Right lobe of liver (tissue), 6 donors: ENCODE measurements at regions not wholly inside any gene's neighbourhood (a gene's known extent, or its start where the extent isn't known, plus 50 kb on each side); places are given as distances from the start of the nearest gene placed in this dataset.

Experiments used
- ATAC-seq, 4 donors: fragments of 200-7000 bp; cut with Tn5 transposase; one replicate each; pipeline ENCODE4 v1.9.1; 2020; ENCODE audit warnings: mild to moderate bottlenecking in 4 of 4, moderate library complexity in 4 of 4
- DNase-seq, 3 donors: peaks; one replicate each; pipeline ENCODE4 v3.0.0-alpha.2; 2020
- H3K27ac ChIP-seq, 3 donors: fragments of 200-600 bp; one replicate each; pipeline ENCODE4 v1.8.0; 2022
- H3K27me3 ChIP-seq, 2 donors: fragments of 200-600 bp; one replicate each; pipeline ENCODE4 v1.8.0; 2022
- H3K36me3 ChIP-seq, 4 donors: fragments of 200-600 bp; sonication (generic) in 1 of 4; one replicate each; pipeline versions ENCODE4 v1.5.1 to v1.8.0; 2017 to 2022; ENCODE audit warnings: control low read depth in 1 of 4
- H3K4me1 ChIP-seq, 4 donors: fragments of 200-600 bp; sonication (generic) in 1 of 4; one replicate each; pipeline versions ENCODE4 v1.5.1 to v1.8.0; 2017 to 2022; ENCODE audit warnings: control low read depth in 1 of 4
- H3K4me3 ChIP-seq, 3 donors: fragments of 200-600 bp; one replicate each; pipeline ENCODE4 v1.8.0; 2022
- H3K9me3 ChIP-seq, 4 donors: fragments of 200-600 bp; sonication (generic) in 1 of 4; one replicate each; pipeline versions ENCODE4 v1.5.1 to v1.8.0; 2017 to 2022; ENCODE audit warnings: control low read depth in 1 of 4
- CTCF ChIP-seq, 4 donors: fragments of 200-600 bp in 3 of 4; fragments of 450-650 bp in 1 of 4; IDR thresholded peaks; one replicate each; pipeline versions ENCODE4 v1.5.1 to v1.8.0; 2016 to 2022; ENCODE audit warnings: antibody characterized with exemption in 4 of 4, mild to moderate bottlenecking in 2 of 4
- POLR2A ChIP-seq: fragments of 450-650 bp; IDR thresholded peaks from one replicate; pipeline ENCODE4 v1.6.1; 2017; ENCODE audit warnings: antibody characterized with exemption, mild to moderate bottlenecking
- WGBS: methylation state at CpG from one replicate; pipeline ENCODE4 v1.1.6; 2018; ENCODE audit warnings: low coverage, low lambda C conversion rate; ENCODE audit not compliant: insufficient coverage; ENCODE audit errors: missing lambda C conversion rate; 5-methylcytosine and 5-hydroxymethylcytosine counted together
- intact Hi-C, 2 donors: fragments of 100-400 bp; cut with DNase I; formaldehyde crosslinking; loops; one replicate each; pipeline versions ENCODE4 v1.11.2 to v1.14.1; 2022
- donor health status: DM: no; HTN: yes; CAD: no.
- donor health status: DM: no; HTN: no; CAD: no.
- donor health status: DM: no; HTN: no; CAD: no.
- donor health status: DM: no; HTN: yes; CAD: no.
- donor health status: DM: no; HTN: yes; CAD: no.

- TF ChIP-seq POLR2A (no peak), CTCF (IDR thresholded peaks at IDR 0.05) (no peak)
- H3K27me3 ChIP-seq = no peaks in the 10 kb centered on the region
These were observed 139.5 kb downstream of the KIF18A start for GRCh38 chr11:27968461-27968860.

GRCh38 chr11:27965559-27965958 is 142.4 kb downstream of the KIF18A start:
- no peak for ATAC-seq
- Histone ChIP-seq H3K36me3 (no peaks in the 10 kb centered on the region), H3K27ac (no peak overlapping the region), H3K9me3 (no peaks in the 10 kb centered on the region), H3K27me3 (no peaks in the 10 kb centered on the region), H3K4me3 (no peak overlapping the region), H3K4me1 (no peaks in the 10 kb centered on the region)
- TF ChIP-seq POLR2A (no peak), CTCF (IDR thresholded peaks at IDR 0.05) (no peak)
- 56% methylated on average over 3 of the region's 3 CpGs for WGBS
- no peak for DNase-seq
- intact Hi-C loops = no loop called here

More at GRCh38 chr11:27968461-27968860, 139.5 kb downstream of the KIF18A start:
- H3K4me3 ChIP-seq = no peak overlapping the region
- H3K9me3 ChIP-seq = no peaks in the 10 kb centered on the region
- WGBS = 24% methylated on average over 2 of the region's 2 CpGs
- intact Hi-C loops = no loop called here
- DNase-seq (no peak), ATAC-seq (no peak)
- H3K4me1 ChIP-seq = no peaks in the 10 kb centered on the region
- H3K36me3 ChIP-seq = no peaks in the 10 kb centered on the region
- no peak overlapping the region for H3K27ac ChIP-seq

GRCh38 chr11:27963370-27963769 is 144.6 kb downstream of the KIF18A start:
- ATAC-seq = no peak
- Histone ChIP-seq H3K27ac (no peak overlapping the region), H3K9me3 (no peaks in the 10 kb centered on the region), H3K36me3 (no peaks in the 10 kb centered on the region), H3K4me3 (no peak overlapping the region), H3K27me3 (no peaks in the 10 kb centered on the region), H3K4me1 (no peaks in the 10 kb centered on the region)
- intact Hi-C loops = no loop called here
- DNase-seq = no peak
- no peak for TF ChIP-seq POLR2A
- no peak for TF ChIP-seq CTCF (IDR thresholded peaks at IDR 0.05)
- WGBS = 68% methylated on average over 2 of the region's 2 CpGs

- DNase-seq = no peak
- Histone ChIP-seq H3K36me3 (no peaks in the 10 kb centered on the region), H3K27ac (no peak overlapping the region), H3K9me3 (no peaks in the 10 kb centered on the region), H3K4me1 (no peaks in the 10 kb centered on the region), H3K4me3 (no peak overlapping the region), H3K27me3 (no peaks in the 10 kb centered on the region)
- TF ChIP-seq POLR2A (no peak), CTCF (IDR thresholded peaks at IDR 0.05) (no peak)
- intact Hi-C loops = no loop called here
- 80% methylated on average over 1 of the region's 1 CpG for WGBS
- ATAC-seq = no peak
These were observed 157.8 kb downstream of the KIF18A start for GRCh38 chr11:27949951-27950738.
